SK-MEL-5 (cell line): ENCODE measurements at regions not wholly inside any gene's neighbourhood (a gene's known extent, or its start where the extent isn't known, plus 50 kb on each side); places are given as distances from the start of the nearest gene placed in this dataset.
"Not testable (repeated sequence)": the region's sequence is repeated elsewhere in the genome, so short reads cannot be mapped to it uniquely, and the experiment has no call there.

ENCODE experiments used
- DNase-seq: peaks from one replicate; pipeline ENCODE4 v3.0.0-alpha.2; 2016; ENCODE audit warnings: low read depth, low spot score
- in situ Hi-C: cut with HindIII; loops from 2 replicates; pipeline ENCODE4 v1.10.0; 2016; ENCODE audit warnings: low sequenced_read_pairs, high pct_unique_total_duplicates, low pct_unique_long_range_greater_than_20kb

DNA sequence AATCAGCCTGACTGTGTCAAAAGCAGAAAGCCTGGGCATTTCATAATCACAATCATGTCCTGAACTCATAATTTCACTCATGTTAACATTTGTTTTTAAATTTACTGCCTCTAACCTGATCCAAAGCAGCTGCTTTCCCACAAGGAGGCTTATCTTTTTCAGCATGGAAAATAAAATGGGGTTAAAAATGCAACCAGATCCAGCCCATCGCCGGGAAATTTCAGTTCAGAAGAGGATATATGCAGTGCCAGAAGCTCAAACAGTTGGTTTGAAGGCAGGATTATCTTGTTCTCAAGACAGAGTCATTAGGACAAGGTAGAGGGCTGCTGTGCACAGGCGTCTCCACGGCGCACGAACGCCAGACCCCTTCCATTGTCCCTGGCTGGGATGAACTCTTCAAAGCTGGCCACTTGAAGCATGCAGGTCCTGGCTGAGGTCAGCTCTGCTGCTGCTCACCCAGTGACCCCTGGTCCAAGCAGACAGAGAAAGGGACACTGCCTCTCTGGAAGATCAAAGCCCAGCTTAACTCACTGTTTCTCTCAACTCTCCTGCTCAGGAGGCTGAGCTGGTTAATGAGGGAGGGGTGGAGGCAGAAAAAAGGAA is 191.1 kb upstream of the HEY2 start:
- no peak for DNase-seq
- in situ Hi-C loops: no loop called here

DNA sequence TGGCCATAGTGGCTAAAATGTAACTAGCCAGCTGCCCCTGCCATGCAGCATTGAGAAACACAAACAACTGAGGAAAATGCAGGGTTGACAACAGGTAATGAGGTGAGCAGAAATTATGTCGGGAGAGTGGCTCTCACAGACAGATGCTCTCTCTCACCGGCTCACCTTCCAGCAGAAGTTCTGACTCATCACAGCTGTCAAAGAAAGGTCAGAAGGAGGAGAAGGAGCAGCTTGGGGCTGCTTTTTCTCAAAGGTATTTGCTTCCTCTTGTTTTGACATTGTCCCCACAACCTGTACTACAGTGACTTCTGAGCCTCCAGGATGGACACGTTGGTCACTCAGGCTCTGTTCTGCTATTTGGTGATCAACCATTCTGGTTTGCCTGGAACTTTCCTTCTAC is 190.5 kb upstream of the HEY2 start:
- in situ Hi-C loops: no loop called here
- no peak for DNase-seq

DNA sequence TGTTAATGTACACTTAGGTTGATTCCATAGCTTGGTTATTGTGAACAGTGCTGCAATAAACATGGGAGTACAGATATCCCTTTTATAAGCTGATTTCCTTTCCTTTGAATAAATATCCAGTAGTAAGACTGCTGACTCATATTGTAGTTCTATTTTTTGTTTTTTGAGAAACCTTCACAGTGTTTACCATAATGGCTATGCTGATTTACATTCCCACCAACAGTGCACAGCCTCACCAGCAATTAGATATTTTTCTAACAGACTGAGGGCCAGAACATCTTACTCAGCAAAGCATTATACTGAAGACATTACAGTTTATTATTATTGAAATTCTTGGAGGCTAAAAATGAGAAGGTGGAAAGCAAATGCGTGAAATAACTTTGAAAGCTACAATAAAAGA is 187.3 kb upstream of the HEY2 start:
- no peak for DNase-seq
- in situ Hi-C loops: no loop called here

DNA sequence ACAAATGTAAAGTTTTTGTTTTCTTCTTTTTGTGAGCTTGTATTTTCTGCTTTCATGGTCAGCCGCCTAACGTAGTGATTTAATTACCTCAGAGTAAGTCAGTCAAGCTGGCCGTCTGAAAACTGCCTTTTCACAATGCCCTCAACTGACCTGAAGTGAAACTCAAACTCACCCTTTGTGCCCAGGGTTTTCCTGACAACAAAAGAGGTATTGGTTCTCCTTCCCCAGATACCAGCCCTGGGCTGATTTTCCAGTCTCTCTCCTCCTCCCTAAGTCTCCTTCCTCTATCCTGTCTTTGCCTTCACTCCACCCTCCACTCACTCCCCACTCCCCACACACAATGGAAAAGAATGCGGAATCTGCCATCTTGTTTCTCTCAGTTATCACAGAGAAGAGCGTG is 184.5 kb upstream of the HEY2 start:
- peak; percentile 80 for DNase-seq
- in situ Hi-C loops: no loop called here

DNA sequence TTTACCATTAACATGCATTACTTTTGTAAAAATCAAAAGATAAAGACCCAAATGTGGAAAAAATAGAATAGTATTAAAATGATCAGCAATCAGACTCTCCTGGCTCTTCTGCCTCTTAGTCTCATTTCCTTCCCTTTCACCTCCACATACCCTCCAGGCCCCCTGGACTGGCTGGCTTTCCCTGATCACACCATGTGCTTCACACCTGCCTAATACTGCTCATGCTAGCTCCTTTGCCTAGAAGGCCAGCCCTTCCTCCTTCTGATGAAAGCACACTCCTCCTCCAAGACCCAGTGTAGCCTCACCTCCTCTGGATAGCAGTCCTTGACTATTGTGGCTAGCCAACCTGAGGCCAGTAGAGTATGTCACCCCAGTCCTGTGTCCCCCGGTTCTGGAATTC is 182.0 kb upstream of the HEY2 start:
- in situ Hi-C loops: no loop called here
- no peak for DNase-seq

DNA sequence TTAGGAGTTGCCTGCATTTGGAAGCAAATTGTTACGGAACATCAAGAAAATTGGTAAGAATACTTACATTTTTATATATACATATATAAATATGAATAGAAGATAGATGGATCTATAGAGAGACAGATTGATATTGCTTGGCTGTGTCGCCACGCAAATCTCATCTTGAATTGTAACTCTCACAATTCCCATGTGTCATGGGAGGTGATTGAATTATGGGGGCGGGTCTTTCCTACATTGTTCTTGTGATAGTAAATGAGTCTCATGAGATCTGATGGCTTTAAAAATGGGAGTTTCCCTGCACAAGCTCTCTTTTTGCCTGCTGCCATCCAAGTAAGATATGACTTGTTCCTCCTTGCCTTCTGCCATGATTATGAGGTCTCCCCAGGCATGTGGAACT is 180.8 kb upstream of the HEY2 start:
- in situ Hi-C loops: no loop called here
- DNase-seq: no peak

DNA sequence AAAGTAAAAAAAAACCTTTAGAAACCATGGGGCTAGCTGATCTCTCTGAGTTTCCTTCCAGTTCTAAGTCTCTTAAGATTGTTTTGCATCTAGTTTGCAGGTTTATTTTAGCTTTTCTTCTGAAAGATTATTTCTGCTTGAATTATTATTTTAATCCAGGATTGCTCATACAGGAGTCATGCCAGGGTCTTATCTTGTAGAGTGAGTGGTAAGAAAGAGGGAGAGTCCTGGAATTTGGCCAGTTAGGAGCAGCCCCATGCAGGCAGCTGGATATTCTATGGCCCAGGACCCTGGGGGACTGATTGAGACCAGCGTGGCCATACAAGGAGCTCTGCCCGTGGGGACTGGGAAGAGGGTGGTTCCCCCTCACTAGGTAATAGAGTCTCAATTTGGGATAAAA is 178.9 kb upstream of the HEY2 start:
- in situ Hi-C loops: no loop called here
- DNase-seq: no peak

DNA sequence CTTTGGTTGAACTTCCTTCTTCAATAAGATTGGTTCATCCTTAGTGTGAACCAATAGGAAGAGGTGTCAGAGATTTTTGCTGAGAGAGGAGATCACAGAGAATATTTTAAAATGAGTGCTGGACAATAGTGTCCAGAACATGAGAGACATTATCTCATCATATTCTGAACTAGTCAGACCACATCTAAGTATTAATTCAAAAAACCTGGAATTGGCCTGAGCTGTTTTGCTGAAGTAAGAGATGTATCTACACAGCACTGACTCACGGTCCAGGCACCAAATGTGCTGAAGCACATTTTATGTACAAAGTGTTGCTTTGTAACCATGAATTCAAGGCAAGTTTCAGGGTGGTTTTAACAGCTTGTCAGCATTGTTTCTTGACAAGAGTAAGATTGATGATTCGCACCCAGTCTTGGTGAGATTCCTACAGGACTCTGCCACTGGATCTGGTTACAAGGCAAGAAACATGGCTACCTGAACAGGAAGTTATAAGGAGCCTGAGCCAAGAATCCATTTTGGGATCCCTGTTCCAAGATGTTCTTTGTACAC is 178.2 kb upstream of the HEY2 start:
- no peak for DNase-seq
- in situ Hi-C loops: no loop called here

DNA sequence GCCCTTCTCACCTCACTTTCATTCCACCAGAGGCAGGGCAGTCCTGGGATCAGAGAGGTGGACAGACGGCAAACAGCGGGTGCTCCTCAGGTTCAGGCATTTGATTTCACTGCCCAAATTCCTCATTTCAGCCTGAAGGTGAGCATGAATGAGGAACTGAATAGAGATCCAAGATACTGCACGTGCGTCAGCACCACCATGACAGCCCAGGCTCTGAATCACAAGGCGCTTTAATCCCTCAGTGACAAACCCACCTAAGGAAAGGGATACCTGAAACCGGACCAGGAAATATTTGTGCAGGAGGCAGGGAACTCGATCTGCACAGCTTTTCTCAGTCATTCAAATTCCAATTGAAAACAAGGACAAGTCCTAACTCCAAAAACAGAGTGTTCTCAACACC is 174.8 kb upstream of the HEY2 start:
- no peak for DNase-seq
- in situ Hi-C loops: no loop called here

DNA sequence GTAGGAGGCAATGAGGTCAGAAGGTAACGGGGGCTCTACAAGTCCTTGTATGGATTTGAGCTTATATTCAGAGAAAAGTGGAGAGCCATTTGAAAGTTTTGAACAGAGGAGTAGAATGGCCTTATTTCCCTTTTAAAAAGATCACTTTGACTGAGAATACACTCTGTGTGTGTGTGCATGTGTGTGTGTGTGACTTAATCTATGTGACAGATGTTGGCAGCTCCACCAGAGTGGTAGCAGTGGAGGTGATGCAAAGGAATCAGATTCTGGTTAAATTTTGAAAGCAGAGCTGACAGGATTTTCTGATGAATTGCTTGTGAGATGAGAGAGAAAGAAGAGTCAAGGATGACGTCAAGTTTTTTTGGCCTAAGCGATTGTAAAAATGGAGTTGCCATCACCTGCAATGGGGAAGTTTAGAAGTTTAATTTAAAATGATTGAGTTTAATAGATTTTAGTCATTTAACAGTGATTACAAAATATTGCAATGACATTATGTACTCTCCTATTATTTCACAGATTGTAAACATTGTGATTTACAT is 172.2 kb upstream of the HEY2 start:
- DNase-seq: no peak
- in situ Hi-C loops: no loop called here

DNA sequence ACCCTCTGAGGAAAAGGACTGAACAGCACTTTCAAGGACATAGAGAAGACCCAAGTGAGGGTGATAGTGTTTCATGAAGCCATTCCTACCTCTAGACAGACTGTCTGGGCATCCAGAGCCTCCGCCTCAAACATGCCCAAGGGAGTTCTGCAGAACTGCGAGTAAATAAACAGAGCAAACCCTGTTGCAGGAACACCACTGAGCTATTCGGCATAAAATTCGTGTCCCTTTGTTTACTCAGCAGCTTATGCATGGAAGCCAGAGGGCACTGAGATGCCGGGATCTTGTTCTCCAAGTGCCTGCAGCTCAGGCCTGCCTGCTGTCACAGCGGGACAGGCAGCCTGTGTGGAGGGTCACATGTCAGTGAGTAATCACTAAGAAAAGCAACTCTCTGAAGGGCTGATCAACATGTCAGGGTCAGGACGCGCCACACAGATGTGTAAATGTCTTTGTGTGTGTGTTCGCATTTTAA is 164.9 kb upstream of the HEY2 start:
- peak; percentile 87 for DNase-seq
- in situ Hi-C loops: no loop called here

DNA sequence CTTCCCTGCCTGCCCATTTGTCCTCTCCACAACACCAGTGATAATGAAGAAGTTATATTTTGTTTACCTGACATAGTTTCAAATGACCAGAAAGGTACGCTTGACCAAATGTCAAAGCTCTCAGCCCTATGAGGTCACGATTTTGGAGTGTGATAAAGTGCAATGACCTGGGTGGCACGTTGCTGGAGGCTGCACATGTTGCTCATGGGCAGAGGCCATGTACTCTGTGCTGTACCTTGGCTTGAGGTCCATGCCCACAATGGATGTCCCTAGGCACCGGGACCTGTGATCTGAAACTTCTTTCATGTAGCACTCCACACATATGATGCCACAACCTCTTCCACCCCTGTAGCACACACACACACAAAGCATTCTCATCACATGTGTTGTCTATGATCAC is 164.0 kb upstream of the HEY2 start:
- in situ Hi-C loops: no loop called here
- no peak for DNase-seq

DNA sequence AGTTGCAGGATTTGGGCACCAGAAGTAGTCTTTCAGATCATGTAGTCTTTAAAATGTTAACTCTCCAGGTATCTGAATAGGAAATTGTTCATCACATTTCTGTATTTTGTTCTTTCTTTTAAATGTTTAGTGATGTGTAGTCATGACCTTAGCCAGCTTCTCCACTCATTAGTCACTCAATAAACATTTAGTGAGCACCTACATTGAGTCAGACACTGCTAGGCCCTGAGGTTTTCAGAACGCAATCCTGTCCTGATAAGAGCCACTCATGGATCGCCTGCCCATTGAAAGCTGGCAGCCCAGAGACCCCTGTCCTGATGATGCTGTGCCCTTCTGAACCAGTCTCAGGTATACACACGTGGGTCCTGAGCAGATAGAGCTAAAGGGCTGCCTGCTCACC is 163.4 kb upstream of the HEY2 start:
- no peak for DNase-seq
- in situ Hi-C loops: no loop called here

DNA sequence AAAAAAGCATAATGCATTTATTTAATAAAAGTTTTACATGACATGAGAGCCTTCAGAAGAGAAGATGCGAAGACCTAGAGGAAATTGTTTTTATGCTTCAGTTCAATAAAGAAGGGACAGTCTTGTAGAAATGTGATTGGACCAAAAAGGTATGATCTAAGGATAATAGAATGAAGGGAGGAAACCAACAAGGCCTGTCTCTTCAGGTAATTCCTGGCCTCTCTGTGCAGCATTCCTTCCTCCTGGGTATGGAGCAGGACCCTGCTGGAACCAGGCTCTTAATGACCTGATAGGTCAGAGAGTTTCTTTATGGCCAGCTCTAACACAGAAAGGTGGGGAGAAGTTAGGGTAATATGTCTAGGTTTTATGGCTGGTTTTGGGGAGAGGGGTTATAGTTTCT is 162.8 kb upstream of the HEY2 start:
- no peak for DNase-seq
- in situ Hi-C loops: no loop called here

DNA sequence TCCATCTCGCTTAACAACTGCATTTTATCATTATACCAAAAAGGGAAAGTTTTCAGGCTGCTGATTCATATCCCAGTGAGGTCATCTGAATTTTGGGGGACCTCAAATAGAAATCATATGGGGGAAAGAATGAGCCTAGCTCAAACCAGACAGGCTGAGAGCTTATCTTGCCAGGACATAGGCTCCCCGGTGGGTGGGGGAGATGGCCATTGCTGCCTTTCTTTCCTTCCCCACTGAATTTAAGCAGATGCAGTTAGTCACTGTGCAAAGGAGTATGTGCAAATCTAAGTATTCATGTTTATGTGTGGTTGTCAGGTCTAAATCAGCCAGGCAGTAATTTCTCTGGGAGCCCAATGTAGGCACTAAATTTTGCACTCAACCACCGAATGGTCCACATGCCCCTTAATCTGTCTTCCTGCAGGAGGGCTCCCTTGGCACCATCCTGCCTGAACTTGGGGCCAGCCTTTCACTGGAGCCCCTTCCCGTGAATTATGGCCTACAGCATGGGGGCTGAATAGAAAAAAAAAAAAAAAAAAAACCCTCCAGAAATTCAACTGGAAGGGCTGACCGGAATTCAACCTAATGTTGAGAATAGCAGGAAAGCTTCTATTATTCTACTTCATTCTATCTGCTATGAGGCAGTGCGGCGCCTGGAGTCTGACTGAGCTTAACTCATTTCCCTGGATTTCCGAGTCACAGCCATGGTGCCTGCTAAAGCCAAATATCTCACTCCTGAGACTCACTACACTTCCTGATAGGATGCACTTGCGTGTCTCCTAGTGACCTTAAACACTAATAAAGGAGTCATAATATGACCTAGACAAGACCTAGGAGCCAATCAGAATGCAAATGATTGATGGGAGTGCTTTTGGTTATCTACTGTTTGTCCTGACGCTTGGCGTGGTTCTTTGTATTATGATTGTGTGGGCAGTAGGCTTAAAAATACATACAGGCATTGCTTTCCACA is 161.5 kb upstream of the HEY2 start:
- in situ Hi-C loops: no loop called here
- DNase-seq: no peak

DNA sequence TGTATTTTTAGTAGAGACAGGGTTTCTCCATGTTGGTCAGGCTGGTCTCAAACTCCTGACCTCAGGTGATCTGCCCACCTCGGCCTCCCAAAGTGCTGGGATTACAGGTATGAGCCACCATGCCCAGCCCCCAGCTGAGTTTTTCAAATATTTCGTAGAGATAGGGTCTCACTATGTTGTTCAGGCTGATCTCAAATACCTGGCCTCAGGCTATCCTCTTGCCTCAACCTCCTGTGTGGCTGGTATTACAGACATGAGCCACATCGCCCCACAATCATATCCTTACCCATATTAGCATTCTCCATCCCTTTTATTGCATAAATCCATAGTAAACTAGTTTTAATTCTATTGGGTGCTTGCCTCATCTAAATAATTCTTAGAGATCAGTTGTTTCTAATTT is 157.6 kb upstream of the HEY2 start:
- DNase-seq, in situ Hi-C loops: not testable (repeated sequence)

DNA sequence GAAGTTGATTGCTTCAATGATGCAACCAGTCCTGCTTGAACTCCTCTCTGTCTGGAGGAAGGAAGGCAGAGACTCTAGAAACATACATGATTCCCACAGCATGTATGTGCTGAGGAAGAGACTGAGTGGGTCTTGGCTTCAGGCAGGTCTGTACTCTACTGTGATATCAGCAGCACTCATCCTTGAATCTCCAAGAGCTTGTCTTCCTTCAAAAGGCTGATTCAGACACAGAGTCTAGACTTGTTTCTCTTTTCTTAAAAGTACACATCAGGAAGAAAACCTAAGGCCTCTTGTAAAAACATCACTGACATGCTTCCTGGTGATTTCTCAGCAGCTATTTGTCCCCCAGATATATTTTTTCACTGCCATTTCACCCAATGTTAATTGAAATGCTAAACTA is 155.7 kb upstream of the HEY2 start:
- DNase-seq: no peak
- in situ Hi-C loops: no loop called here

DNA sequence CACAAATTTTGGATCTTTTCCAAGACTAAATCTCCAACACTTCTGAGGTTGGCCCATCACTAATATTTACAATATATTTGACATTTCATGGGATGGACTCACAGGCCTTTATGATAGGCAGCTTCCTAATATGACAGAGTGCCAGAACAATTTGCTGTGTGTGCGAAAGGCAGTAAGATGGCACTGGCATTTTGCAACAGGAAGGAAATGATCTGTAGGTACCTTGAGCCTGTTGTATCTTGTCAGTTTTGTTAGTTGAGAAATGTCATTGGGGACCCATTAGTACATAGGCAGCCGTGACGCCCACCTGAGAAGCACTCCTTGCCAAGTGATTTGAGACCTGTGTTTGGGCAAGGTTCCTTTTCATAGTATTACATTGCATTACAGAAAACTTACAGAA is 153.4 kb upstream of the HEY2 start:
- in situ Hi-C loops: no loop called here
- no peak for DNase-seq
